Activated CD8-positive, alpha-beta memory T cell treated with anti-CD3 and anti-CD28 coated beads, Interleukin-2, amount 50 U/mL, for 24 hours (primary cell): ENCODE measurements at regions not wholly inside any gene's neighbourhood (a gene's known extent, or its start where the extent isn't known, plus 50 kb on each side); places are given as distances from the start of the nearest gene placed in this dataset.

Experiments used
- DNase-seq: peaks from one replicate; pipeline ENCODE4 v3.0.0-alpha.2; 2020; ENCODE audit errors: extremely low read depth

DNA sequence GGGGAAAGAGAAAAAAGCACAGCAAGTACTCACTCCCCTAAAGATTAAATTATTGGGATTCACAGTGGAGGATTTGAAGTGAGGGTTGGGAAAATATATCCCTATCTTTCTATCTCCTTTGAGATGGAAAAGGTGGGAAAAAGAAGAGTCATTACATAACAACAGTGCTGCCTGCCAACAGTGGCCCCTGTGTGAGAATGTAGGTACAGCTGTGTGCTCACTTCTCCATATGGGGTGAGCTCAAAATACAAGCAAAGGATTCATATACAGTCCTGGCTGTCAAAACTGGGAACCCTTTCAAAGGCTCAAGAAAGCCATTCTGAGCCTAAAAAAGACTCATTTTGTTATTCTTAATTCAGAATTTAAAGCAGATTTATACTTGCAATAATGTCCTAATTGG lies 458.5 kb downstream of the GPAM start:
- no peak for DNase-seq

DNA sequence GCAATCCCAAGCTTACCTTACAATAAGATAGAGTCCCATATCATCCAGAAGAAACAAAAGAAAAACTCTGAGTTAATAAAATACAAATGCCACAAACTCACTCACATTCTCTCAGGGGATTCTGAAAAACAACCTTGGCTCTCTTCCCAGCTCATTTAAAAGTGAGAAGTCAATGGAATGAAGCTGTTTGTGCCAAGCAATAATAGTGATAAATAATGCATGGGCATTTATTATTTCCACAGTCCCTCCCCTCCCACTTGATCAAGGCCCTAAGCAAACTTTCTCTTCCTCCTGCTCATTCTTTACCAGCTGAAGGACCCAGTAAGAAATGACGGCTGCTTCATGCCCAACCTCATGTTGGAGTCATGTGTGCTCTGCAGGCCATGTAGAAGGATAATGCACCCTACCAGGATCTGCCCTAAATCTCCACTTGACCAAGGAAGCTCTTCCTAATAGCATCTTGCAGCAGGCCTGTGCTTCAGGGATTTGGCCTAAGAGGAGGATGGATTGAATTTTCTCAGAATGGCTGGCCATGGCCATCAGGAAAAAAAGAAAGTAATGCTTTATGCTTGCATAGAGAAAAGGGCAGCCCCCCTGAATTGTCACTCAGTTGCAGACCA lies 451.3 kb downstream of the GPAM start:
- no peak for DNase-seq

DNA sequence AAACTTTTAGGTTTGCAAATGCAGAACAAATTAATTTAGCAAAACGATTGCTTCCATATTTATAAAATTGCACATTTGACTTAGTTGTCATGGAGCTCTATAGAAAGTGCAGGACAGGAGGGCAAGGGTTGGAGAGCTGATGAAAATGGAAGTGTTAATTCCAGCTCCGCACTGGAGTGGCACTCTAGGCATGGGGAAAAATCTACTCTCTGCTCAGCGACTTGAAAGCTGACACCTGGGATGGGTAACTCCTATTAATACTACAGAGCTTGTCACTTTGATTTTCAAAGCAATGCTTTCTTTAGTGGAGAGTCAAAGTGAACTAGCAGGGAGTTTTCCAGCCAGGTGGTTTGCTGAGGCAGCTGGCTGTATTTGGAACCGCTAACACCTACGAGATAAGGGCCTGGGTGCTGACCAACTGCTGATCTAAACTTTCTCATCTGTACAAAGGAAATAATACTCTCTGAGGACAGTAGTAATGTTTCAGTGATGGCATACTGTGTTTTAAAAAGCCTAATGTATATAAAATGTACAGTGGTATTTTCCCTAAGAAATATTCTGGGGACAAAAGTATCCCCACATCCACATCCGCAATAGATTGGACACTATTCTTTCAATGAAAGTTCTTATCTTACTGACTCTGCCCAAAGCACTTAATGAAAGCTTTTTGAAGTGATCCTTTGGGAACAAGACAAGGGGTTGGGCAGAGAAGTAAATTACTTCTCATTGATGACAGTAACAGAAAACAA lies 444.3 kb downstream of the GPAM start:
- DNase-seq = no peak

DNA sequence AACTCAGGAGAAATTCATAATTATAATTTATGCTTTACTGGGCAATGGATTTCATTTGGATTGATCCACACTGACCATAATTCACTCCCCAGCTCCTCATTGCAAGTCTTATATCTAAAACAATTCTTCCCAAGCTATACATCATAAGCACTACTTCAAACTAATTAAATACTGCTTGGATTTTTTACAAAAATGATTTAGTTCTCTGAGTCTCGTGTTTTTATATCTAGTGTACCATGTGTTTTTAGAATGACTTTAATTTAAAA lies 443.8 kb downstream of the GPAM start:
- DNase-seq = no peak

DNA sequence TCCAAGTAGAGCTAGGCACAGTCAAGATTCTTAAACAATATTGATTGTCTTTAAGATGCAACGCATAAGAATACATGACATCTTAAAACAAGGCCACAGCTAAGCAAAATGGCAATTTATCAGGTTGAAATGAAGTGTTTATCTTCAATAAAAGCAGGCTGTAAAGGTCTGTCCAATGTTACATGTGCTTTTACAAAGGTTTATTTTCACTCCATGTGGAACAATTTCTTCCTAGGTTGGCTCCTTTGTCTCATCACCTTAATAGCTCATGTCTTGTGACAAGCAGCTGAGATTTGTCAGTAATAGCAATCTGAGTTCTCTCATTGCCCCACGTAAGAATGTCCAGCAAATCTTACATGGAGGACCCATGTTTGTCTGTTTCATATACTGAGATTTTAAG lies 437.6 kb downstream of the GPAM start:
- DNase-seq = no peak

DNA sequence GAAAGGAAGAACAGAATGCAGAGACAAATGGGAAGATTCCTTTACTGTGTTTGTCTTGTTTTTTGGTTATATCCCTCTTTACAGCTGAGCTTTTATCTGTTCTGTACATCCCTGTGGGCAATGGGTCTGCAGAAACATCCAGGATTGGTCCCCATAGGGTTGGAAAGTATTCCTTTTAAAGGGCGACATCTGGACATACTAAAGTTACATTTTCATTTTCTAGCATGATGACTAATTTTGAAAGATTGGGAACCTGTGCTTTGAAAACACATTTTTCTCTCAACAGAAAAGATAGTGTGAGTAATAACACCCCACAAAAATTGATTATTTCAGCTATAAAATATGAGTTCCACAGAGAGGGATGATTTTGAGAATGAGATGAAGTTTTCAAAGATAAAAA lies 435.8 kb downstream of the GPAM start:
- DNase-seq = no peak

DNA sequence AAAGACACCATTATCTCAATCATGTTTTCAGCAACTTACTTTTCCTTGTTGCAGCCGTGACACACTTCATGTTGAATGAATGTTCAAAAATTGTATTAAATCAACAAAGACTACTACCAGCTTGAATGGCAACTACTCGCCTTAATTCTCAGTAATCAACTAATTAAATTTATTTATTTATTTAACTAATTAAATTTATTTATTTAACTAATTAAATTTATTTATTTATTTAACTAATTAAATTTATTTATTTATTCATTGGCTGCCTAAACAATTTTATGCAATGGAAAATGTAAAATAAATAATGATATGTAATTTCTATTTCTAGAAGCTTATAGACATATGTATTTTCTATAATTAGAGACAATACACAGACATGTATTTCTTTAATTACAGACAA lies 435.4 kb downstream of the GPAM start:
- no peak for DNase-seq

DNA sequence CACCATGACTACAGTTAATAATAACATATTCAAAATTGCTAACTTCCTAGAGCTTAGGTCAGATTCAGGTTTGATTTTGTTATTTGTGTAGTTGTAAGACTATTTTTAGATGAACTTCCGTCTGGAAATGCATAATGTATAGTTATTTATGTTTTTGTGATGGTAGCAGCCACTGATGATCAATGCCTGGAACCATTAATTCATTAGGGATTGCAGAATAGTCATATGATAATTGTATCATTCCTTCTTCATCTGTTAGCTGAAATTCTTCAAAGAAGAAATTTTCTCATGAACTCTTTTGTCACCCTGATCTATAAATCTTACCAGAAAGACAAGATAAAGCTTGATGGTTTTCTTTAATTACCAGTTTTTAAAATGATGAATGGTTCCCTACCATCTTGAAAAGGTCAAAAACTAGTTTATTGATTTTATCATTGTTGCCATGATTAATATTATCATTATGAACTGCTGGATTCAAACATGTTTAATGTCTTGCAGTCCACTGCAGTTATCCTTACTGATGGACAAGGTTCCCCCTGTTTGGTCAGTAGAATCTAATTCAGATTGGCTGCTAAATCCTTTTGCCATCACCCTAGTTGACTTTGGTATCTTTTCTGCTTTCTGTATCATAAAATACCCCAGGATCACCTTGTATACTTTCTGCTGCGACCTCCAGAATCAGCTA lies 433.3 kb downstream of the GPAM start:
- no peak for DNase-seq

DNA sequence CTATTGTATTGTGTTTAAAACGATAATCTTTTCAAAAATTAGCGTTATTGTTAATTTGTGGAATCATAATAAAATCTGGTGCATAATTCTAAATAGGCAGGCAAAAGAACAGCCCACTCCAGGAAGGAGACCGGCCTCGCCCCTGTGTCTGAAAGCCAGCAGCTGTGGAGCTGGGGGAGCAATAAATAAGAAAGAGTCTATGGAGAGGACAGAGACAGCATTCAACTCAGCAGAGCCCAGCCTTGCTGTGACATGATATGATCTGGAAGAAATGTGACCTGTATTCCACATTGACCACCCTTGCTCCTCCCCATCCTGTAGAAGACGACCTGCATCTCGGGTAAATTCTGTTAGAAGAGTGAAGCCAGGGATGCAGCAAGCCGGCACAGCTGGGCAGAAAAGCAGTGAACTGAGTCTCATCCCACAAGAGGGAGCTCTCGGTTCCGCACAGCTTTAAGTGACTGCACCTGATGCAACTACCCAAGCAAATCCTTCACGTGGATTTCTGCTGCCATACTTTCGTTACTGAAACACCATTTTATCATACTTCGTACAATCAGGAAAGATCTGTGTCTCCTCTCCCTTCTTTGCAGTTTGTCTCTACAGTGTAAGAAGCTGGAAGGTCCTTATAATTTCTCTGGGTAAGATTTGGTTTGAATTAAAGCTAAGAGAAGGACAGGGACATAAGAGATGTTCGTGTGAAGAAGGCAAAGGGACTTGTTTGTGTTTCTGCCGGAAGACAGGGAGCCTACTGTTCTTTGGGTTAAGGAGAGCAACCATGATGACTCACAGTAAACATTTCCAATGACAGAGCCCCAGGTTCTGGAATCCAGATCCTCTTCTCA lies 427.1 kb downstream of the GPAM start:
- no peak for DNase-seq

DNA sequence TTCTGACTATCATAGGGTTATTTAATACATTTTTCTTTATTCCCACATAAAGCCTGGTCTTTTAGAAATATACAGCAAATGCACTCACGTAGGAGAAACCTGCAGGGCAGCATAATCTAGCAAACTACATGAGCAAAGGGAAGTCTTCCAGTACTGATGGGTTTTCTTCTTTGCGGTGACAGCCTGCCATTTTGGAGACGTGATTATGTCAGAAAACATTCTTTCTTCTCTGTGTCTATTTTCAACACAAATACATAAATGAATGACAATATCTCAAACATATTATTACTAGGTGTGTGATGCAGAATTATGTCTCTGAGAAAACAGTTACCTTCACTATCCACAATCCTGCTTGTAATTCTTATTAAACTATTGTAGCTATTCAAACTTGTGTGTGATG lies 425.0 kb downstream of the GPAM start:
- no peak for DNase-seq

DNA sequence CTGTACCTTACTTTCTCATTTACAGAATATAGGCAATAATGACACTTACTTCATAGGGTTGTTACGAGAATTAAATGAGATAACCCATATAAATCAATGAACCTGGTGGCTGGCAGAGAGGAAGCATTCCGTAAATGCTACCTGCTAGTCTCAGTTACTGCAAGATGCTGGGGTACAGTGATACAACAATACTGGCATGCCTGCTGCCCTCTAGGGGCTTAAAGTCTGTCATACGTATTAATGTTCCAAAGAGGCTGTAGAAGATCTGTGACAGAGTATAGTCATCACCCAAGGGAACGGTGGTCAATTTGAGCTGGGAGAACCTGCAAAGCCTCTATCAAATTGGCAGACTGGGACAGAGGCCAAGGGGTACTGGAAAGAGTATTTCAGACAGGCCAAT lies 421.5 kb downstream of the GPAM start:
- DNase-seq = no peak

DNA sequence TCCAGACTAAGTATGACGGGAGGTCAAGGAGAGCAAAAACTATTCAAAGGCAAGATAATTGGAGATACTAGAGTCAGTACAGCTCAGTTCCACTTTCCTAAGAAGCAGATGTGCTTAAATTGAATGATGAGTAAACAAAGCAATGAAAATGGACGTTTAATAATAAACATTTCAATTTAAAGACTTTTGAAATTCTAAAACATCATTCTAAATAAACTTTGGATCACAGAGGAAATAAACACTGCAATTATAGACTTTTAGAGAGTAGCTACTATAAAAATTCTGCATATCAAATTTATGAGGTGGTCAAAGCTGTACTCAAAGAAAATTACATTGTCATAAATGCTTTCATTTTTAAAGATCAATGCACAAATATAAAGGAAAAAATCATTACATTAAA lies 418.3 kb downstream of the GPAM start:
- no peak for DNase-seq

DNA sequence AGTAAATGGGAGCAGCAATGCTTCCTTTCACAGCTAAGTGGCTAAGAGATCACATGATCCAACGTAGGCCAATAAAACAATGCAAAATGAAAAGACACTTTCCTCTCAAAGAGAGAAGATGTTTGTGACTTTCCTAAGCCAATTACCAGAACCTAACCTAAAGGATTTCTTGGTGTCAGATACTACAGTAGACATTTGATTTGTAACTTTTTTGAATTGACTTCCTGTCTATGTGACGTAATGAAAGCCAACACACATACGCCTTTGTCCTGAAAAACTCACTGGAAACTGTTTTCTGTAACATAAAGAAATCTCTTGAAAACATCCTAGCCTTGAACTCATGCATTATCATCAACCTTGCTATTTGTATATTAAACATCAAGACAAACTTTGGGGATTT lies 417.1 kb downstream of the GPAM start:
- DNase-seq = no peak

DNA sequence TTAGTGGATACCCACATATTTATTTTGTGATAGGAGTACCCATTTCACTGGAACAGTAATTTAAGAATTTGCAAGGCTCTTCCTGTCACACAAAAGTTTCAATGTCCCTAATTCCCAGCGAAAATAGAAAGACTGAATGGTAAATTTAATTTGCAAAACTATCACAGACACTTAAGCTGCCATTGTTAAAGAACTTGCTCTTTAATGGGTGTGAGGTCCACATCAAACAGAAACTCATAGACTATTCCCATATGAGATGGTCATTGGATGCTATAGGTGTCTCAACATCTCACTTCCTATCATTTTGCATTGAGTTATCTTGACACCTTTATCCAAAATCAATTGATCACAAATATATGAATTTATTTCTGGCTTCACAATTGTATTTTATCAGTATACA lies 415.9 kb downstream of the GPAM start:
- DNase-seq = no peak

DNA sequence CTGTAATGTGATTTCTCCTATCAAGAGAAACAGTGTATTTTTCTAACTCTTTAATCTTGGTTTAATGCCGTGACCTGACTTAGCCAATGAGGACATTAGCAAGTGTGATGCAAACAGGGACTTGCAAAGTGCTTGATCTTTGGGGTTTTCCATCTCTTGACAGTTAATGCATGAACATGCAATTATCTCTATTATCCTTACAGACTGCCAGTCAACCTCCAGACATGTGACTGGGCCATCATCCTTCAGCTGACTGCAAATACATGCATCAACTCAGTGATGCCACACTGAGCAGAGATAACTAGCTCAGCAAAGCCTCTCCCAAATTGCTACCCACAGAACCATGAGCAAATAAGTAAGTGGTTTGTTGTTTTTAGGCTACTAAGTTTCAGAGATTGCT lies 409.6 kb downstream of the GPAM start:
- no peak for DNase-seq

DNA sequence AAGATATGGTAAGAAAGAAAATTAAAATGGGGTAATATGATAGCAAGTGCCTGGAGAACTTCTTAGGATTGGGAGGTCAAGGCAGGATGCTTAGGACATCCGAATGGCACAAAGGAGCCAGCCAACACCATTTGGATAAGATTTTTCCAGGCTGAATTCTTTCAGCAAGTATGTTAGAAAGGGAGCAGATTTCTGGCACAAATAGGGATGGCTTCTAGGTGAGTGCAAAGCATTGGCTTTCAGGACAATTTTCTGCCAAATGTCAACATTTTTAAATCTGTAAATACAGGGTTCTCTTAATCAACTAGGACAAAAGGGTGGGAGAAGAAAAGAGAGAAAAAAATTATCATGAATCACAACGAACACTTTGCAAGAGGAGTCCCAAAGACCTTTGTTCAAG lies 409.1 kb downstream of the GPAM start:
- no peak for DNase-seq

DNA sequence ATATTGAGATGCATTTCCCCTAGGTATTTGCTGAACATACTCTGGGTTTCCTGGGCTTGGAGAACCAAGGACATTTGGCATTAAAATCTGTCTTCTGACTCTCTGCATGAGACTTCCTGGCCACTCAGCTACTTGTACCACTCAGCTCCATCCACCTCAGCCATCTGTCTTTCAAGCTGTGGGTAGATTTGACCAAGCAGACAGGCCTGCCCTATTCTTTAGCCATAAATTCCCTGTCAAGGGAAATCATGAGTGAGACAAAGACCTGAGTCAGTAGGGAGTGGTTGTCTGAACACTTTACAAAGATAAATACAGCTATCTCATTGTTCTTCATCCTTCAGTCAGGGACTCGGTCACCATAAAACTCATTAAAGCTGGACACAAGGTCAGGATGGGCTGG lies 399.1 kb downstream of the GPAM start:
- DNase-seq = no peak

DNA sequence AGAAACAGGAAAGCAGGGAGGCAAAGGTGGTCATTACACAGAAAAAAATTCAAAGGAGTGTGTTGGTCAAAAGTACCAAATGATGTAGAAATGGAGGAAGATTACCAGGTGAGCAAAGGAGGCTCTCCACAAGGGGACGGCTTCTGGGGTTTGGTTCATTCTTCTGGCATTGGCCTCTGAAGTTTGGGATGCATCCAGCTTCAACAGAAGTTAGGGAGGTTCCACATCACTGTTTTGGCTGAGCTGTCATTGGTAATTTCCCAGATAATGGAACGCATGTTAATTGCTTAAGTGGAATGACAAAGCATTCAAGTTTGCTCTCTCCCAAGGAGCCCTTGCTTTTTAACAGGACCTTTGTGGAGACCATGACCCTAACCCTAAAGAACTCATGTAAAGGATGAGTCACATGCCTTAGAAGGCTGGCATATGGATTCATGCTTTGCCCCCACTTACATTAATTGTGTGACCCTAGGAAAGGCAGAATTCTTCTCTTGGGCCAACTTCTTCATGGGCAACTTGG lies 398.6 kb downstream of the GPAM start:
- no peak for DNase-seq

DNA sequence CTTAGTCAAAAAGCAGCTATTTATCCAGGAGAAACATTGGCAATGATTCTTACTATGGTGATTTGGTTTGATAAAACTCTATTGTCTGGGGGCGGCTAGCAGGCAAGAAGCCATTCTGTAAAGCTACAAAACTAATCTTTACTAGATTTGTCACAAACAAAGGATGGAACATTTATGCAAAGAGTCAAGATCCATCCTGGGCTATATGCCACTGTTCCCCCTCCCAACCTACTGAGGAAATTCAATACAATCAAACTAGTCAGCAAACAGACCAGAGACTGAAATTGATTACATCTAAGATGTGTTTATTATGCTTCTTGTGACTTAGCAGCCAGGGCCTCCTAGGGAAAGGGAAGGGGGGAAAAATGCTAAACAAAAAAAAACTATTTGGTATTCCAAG lies 397.6 kb downstream of the GPAM start:
- no peak for DNase-seq

DNA sequence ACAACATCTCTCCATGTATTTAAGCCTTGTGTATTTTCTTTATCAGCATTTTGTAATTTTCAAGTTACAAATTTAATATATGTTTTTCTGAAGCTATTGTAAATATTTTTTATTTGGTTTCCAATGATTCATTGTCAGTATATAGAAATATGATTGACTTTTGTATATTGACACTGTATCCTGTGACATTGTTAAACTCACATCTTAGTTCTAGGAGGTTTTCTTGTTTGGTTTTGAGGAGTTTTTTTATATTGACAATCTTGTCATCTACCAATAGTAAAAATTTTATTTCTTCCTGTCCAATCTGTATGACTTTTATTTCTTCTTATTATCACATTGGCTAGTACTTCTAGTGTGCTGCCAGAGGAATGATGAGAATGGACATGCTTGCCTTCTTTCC lies 393.7 kb downstream of the GPAM start:
- DNase-seq = no peak

DNA sequence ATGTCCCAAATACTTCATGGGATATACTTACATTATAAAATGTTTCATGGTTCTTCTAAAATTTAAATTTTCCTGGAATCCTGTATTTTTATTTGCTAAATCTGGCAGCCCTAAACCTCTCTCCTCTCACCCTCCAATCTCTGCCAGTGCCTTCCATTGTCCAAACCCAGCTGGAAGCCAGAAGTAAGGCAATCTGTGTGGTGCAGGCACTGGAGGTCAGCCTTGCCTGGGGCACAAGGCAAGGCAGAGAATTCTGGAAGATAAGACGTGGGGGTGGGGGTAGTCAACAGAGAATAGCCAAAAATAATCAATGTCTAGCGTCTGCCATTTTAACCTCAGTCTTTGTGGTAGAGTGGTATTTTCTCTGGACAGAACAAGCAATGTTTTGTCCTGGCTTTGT lies 381.7 kb downstream of the GPAM start:
- DNase-seq = no peak

DNA sequence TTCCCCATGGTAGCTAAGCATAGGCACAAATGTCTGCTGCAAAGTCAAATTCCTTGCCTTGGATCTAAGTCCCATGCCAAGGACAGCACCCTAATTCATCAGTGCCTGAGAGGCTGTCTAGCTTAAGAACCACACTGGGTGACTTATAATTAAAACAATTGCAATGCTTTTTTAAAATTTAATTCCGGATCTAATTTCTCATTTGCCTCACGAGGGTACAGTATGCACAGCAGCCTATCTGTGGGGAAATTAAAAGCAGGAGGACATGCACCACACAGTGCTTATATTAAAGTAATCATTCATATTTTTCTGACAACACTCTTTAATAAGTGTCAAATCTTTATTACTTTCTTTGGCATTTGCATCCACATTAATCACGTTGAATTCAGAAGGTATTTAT lies 378.8 kb downstream of the GPAM start:
- DNase-seq = no peak

DNA sequence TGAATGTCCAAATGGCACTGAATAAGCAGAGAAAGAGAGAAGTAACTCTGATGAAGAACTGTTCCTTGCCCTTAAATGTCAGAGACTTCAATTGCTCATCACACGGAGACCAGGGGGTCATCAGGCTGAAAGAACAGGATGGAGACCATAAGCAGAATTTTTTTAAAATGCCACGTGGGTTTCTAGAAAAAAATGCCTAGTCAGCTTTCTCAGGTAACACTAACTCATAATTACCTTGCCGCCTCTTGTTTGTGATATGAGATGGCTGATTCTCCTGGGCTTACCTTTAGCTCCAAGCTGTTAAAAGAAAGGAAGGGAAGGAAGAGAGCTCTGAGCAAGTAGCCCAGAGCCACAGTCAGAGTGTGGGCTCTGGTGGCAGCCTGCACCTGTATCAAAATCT lies 372.0 kb downstream of the GPAM start:
- DNase-seq = no peak
